ENCODE measurements at regions not wholly inside any gene's neighbourhood (a gene's known extent, or its start where the extent isn't known, plus 50 kb on each side); places are given as distances from the start of the nearest gene placed in this dataset.

DNA sequence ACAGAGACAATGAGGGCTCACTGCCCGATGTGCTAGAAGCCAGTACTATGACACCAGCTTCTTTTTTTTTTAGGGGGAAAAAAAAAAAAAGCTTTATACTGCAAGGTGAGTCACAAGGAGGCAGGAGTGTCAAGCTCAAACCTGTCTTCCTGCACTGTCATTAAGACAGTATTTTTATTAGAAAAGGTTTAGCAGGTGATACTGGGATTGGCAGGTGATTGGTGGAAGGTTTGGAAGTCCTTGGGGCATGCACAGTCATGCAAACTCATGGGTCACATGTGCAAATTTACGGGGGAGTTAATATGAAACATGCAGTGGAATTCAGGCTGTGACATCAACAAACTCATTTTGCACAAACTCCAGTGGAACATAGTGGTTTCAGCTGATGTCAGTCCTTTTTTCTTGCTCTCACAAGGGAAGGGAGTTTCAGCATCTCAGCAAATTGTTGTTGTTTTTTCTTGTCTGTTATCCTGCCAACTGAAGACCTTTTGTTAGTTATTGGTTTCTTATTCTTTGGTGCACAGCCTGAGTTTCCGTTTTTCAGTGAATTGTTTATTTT lies 530.6 kb downstream of the ANKRD7 start (continued):
- TF ChIP-seq, protein P1, sequence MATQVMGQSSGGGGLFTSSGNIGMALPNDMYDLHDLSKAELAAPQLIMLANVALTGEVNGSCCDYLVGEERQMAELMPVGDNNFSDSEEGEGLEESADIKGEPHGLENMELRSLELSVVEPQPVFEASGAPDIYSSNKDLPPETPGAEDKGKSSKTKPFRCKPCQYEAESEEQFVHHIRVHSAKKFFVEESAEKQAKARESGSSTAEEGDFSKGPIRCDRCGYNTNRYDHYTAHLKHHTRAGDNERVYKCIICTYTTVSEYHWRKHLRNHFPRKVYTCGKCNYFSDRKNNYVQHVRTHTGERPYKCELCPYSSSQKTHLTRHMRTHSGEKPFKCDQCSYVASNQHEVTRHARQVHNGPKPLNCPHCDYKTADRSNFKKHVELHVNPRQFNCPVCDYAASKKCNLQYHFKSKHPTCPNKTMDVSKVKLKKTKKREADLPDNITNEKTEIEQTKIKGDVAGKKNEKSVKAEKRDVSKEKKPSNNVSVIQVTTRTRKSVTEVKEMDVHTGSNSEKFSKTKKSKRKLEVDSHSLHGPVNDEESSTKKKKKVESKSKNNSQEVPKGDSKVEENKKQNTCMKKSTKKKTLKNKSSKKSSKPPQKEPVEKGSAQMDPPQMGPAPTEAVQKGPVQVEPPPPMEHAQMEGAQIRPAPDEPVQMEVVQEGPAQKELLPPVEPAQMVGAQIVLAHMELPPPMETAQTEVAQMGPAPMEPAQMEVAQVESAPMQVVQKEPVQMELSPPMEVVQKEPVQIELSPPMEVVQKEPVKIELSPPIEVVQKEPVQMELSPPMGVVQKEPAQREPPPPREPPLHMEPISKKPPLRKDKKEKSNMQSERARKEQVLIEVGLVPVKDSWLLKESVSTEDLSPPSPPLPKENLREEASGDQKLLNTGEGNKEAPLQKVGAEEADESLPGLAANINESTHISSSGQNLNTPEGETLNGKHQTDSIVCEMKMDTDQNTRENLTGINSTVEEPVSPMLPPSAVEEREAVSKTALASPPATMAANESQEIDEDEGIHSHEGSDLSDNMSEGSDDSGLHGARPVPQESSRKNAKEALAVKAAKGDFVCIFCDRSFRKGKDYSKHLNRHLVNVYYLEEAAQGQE (IDR thresholded peaks at IDR 0.05; ENCODE audit: low read depth, low read length): no peak
- TF ChIP-seq ZNF24 (IDR thresholded peaks at IDR 0.05) (no peak), SUPT20H (IDR thresholded peaks at IDR 0.05; ENCODE audit: borderline replicate concordance, control insufficient read depth, low read depth, low read length) (no peak), ZNF622 (IDR thresholded peaks at IDR 0.05) (no peak)
- TF ChIP-seq, protein P2, sequence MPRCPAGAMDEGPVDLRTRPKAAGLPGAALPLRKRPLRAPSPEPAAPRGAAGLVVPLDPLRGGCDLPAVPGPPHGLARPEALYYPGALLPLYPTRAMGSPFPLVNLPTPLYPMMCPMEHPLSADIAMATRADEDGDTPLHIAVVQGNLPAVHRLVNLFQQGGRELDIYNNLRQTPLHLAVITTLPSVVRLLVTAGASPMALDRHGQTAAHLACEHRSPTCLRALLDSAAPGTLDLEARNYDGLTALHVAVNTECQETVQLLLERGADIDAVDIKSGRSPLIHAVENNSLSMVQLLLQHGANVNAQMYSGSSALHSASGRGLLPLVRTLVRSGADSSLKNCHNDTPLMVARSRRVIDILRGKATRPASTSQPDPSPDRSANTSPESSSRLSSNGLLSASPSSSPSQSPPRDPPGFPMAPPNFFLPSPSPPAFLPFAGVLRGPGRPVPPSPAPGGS (IDR thresholded peaks at IDR 0.05; ENCODE audit: borderline replicate concordance, insufficient read depth, low read depth, low read length, poor library complexity, severe bottlenecking): no peak

DNA sequence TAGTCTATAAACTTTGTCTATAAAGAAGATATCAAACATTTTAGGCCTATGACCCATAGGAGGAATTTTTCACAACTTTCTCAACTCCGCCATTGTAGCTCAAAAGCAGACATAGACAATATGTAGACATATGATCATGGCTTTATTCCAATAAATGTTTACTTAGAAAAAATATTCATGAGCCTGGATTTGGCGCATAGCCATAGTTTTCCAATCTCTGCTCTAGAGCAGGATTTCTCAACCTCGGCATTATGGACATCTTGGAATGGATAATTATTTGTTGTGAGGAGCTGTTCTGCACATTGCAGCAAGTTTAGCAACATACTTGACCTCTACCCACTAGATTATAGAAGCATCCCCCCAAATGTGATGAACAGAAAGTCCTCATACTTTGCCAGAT lies 532.6 kb downstream of the ANKRD7 start:
- Histone ChIP-seq H3K9me3 (replicated peaks; ENCODE audit: control insufficient read depth, insufficient read depth, low read length) (no peaks in the 10 kb centered on the region), H2AFZ (ENCODE audit: control insufficient read depth, low read depth, low read length) (no peak overlapping the region), H3K27ac (ENCODE audit: control insufficient read depth, insufficient read depth) (no peak overlapping the region), H3K36me3 (ENCODE audit: control insufficient read depth in 2 of 2, insufficient read depth in 2 of 2, low read length in 1 of 2) (no peaks in the 10 kb centered on the region), H3K4me3 (no peak overlapping the region), H3K9ac (ENCODE audit: control insufficient read depth, insufficient read depth, low read length) (no peak overlapping the region), H4K20me1 (ENCODE audit: control insufficient read depth, insufficient read depth) (no peaks in the 10 kb centered on the region), H3K79me2 (ENCODE audit: control insufficient read depth, insufficient read depth, low read length) (no peaks in the 10 kb centered on the region), H3K4me2 (ENCODE audit: control insufficient read depth, insufficient read depth) (no peak overlapping the region), H3K27me3 (replicated peaks in 1 of 2; ENCODE audit: control insufficient read depth in 2 of 2, insufficient read depth in 2 of 2, low read length in 1 of 2) (no peaks in the 10 kb centered on the region), H3K4me1 (ENCODE audit: control insufficient read depth, insufficient read depth, low read length) (no peaks in the 10 kb centered on the region)
- ChIA-PET RAD21 (ENCODE audit: unreplicated experiment) (no interaction called here), POLR2A (no interaction called here), SMC1A (ENCODE audit: uncharacterized antibody, unreplicated experiment) (no interaction called here), CTCF (no interaction called here)
- ATAC-seq (no peak), DNase-seq (ENCODE audit: low read depth, low spot score) (no peak), FAIRE-seq (no peak)
- 30% methylated on average over 3 of the region's 3 CpGs for WGBS (ENCODE audit: insufficient coverage, insufficient replicate concordance, low lambda C conversion rate, missing lambda C conversion rate)
- no TSS peak for BruUV-seq (replicated peaks)
- intact Hi-C loops (cut with micrococcal nuclease; ENCODE audit: unreplicated experiment) (no loop called here), in situ Hi-C loops (cut with MboI) (no loop called here)
- TF ChIP-seq JUNB (IDR thresholded peaks at IDR 0.05) (no peak), NFYA (IDR thresholded peaks at IDR 0.05; ENCODE audit: borderline replicate concordance, low read depth, low read length) (no peak), EGR1 (IDR thresholded peaks at IDR 0.05; ENCODE audit: borderline replicate concordance in 1 of 2, low read depth in 2 of 2, low read length in 2 of 2) (no peak)
- TF ChIP-seq, protein P3, sequence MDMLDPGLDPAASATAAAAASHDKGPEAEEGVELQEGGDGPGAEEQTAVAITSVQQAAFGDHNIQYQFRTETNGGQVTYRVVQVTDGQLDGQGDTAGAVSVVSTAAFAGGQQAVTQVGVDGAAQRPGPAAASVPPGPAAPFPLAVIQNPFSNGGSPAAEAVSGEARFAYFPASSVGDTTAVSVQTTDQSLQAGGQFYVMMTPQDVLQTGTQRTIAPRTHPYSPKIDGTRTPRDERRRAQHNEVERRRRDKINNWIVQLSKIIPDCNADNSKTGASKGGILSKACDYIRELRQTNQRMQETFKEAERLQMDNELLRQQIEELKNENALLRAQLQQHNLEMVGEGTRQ (IDR thresholded peaks at IDR 0.05; ENCODE audit: borderline replicate concordance, low read depth, low read length): no peak
- TF ChIP-seq, protein P4, sequence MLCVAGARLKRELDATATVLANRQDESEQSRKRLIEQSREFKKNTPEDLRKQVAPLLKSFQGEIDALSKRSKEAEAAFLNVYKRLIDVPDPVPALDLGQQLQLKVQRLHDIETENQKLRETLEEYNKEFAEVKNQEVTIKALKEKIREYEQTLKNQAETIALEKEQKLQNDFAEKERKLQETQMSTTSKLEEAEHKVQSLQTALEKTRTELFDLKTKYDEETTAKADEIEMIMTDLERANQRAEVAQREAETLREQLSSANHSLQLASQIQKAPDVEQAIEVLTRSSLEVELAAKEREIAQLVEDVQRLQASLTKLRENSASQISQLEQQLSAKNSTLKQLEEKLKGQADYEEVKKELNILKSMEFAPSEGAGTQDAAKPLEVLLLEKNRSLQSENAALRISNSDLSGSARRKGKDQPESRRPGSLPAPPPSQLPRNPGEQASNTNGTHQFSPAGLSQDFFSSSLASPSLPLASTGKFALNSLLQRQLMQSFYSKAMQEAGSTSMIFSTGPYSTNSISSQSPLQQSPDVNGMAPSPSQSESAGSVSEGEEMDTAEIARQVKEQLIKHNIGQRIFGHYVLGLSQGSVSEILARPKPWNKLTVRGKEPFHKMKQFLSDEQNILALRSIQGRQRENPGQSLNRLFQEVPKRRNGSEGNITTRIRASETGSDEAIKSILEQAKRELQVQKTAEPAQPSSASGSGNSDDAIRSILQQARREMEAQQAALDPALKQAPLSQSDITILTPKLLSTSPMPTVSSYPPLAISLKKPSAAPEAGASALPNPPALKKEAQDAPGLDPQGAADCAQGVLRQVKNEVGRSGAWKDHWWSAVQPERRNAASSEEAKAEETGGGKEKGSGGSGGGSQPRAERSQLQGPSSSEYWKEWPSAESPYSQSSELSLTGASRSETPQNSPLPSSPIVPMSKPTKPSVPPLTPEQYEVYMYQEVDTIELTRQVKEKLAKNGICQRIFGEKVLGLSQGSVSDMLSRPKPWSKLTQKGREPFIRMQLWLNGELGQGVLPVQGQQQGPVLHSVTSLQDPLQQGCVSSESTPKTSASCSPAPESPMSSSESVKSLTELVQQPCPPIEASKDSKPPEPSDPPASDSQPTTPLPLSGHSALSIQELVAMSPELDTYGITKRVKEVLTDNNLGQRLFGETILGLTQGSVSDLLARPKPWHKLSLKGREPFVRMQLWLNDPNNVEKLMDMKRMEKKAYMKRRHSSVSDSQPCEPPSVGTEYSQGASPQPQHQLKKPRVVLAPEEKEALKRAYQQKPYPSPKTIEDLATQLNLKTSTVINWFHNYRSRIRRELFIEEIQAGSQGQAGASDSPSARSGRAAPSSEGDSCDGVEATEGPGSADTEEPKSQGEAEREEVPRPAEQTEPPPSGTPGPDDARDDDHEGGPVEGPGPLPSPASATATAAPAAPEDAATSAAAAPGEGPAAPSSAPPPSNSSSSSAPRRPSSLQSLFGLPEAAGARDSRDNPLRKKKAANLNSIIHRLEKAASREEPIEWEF (IDR thresholded peaks at IDR 0.05; ENCODE audit: insufficient replicate concordance, low read depth, low read length): no peak
